HG03521 (cell line): ENCODE measurements at regions not wholly inside any gene's neighbourhood (a gene's known extent, or its start where the extent isn't known, plus 50 kb on each side); places are given as distances from the start of the nearest gene placed in this dataset.

Experiments used
- ATAC-seq: cut with Tn5 transposase; IDR thresholded peaks from one replicate; pipeline ENCODE4 v1.9.1; 2021; ENCODE audit warnings: mild to moderate bottlenecking, moderate library complexity; ENCODE audit not compliant: unreplicated experiment

- no peak for ATAC-seq
Measured at GRCh38 chr2:146143971-146144370, 1624.1 kb upstream of the ZEB2 start.

- no peak for ATAC-seq
Measured at GRCh38 chr2:146138820-146139219, 1618.9 kb upstream of the ZEB2 start.

GRCh38 chr2:146135245-146135644, 1615.3 kb upstream of the ZEB2 start:
- ATAC-seq: no peak

- ATAC-seq: no peak
Measured at GRCh38 chr2:146131785-146132184, 1611.9 kb upstream of the ZEB2 start.

- no peak for ATAC-seq
Measured at GRCh38 chr2:146131048-146131447, 1611.1 kb upstream of the ZEB2 start.

GRCh38 chr2:146130290-146130689, 1610.4 kb upstream of the ZEB2 start:
- ATAC-seq: no peak

GRCh38 chr2:146129231-146129630, 1609.3 kb upstream of the ZEB2 start:
- ATAC-seq: no peak

- no peak for ATAC-seq
Measured at GRCh38 chr2:146128216-146128615, 1608.3 kb upstream of the ZEB2 start.

- no peak for ATAC-seq
Measured at GRCh38 chr2:146125551-146125950, 1605.6 kb upstream of the ZEB2 start.

GRCh38 chr2:146124741-146125140, 1604.8 kb upstream of the ZEB2 start:
- ATAC-seq: no peak

- ATAC-seq: no peak
Measured at GRCh38 chr2:146123714-146124113, 1603.8 kb upstream of the ZEB2 start.

- ATAC-seq: no peak
Measured at GRCh38 chr2:146123256-146123655, 1603.3 kb upstream of the ZEB2 start.

GRCh38 chr2:146119586-146119985, 1599.7 kb upstream of the ZEB2 start:
- ATAC-seq: no peak

- ATAC-seq: no peak
Measured at GRCh38 chr2:146108993-146109392, 1589.1 kb upstream of the ZEB2 start.

GRCh38 chr2:146094185-146094584, 1574.3 kb upstream of the ZEB2 start:
- ATAC-seq: no peak

- no peak for ATAC-seq
Measured at GRCh38 chr2:146081459-146081858, 1561.5 kb upstream of the ZEB2 start.

GRCh38 chr2:146080925-146081324, 1561.0 kb upstream of the ZEB2 start:
- ATAC-seq: no peak

GRCh38 chr2:146079216-146079615, 1559.3 kb upstream of the ZEB2 start:
- no peak for ATAC-seq

GRCh38 chr2:146077156-146077555, 1557.2 kb upstream of the ZEB2 start:
- no peak for ATAC-seq

- no peak for ATAC-seq
Measured at GRCh38 chr2:146068051-146068450, 1548.1 kb upstream of the ZEB2 start.

GRCh38 chr2:146048141-146048540, 1528.2 kb upstream of the ZEB2 start:
- no peak for ATAC-seq

- no peak for ATAC-seq
Measured at GRCh38 chr2:146041274-146041910, 1521.5 kb upstream of the ZEB2 start.

GRCh38 chr2:146040051-146040450, 1520.1 kb upstream of the ZEB2 start:
- ATAC-seq: no peak
